ENCODE measurements at regions not wholly inside any gene's neighbourhood (a gene's known extent, or its start where the extent isn't known, plus 50 kb on each side); places are given as distances from the start of the nearest gene placed in this dataset.

DNA sequence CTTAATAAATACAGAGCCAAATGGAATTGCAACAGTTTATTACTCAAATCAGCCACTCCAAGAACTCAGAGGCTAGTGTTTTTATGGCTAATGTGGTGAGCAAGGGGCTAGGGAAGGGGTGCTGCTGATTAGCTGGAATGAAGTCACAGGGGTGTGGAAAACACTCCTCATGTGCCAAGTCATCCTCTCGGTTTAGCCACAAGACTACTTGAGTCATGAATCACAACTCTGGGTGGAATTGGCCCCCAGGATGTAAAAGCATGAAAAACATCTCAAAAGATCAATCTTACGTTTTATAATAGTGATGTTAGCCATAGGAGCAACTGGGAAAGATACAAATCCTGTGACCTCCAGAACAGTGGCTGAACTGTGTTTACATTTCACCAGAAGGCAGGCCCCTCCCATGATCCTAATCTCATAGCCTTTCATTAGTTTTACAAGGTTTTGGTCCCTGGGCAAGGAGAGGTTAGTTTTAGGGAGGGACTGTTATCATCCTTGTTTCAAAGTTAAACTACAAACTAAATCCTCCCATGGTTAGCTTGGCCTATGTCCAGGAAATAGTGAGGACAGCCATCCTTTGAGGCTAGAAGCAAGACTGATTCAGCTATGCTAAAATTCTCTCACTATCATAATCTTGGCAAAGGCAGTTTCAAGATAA, 2020.1 kb upstream of the PCDH20 start:
- no peaks in the 10 kb centered on the region for H3K36me3 ChIP-seq
- no peak for DNase-seq
- intact Hi-C loops (cut with DNase I): no loop called here
- H3K27ac ChIP-seq: no peak overlapping the region
- 9 to 18% (median 11%) methylated on average over 2 of the region's 2 CpGs for WGBS, 3 donors
- H3K4me1 ChIP-seq (ENCODE audit: insufficient read depth): no peaks in the 10 kb centered on the region
- TF ChIP-seq POLR2A (IDR thresholded peaks at IDR 0.05) (no peak), EP300 (IDR thresholded peaks at IDR 0.05) (no peak)
- TF ChIP-seq, protein P1, sequence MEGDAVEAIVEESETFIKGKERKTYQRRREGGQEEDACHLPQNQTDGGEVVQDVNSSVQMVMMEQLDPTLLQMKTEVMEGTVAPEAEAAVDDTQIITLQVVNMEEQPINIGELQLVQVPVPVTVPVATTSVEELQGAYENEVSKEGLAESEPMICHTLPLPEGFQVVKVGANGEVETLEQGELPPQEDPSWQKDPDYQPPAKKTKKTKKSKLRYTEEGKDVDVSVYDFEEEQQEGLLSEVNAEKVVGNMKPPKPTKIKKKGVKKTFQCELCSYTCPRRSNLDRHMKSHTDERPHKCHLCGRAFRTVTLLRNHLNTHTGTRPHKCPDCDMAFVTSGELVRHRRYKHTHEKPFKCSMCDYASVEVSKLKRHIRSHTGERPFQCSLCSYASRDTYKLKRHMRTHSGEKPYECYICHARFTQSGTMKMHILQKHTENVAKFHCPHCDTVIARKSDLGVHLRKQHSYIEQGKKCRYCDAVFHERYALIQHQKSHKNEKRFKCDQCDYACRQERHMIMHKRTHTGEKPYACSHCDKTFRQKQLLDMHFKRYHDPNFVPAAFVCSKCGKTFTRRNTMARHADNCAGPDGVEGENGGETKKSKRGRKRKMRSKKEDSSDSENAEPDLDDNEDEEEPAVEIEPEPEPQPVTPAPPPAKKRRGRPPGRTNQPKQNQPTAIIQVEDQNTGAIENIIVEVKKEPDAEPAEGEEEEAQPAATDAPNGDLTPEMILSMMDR (IDR thresholded peaks at IDR 0.05): no peak
- H3K4me3 ChIP-seq: no peak overlapping the region
- no peaks in the 10 kb centered on the region for H3K9me3 ChIP-seq
- no peaks in the 10 kb centered on the region for H3K27me3 ChIP-seq

DNA sequence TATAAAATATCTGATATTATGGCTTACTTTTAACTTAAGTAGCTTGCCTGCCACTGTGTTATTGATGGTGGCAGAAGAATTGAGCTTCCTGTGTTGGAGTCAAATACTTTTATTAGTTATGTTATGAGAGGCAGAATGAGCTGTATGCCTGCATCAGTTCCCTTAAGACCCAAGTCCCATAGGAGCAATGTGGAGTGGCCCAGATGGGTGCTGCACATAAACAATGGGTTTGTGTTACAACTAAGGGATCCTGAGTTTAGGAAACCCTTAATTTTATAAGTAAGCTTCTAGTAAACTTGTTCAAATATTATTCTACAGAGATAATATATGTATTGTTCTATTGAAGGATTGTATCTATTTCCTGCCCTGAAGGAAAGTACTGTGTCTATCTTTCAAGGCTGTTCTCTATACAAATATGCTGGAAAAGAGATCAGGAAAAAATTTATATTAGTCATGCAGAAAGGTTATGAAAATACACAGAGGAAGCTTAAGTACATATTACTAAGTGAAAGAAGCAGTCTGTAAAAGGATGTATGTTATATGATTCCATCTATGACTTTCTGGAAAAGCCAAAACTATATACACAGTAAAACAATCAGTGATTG, 2018.0 kb upstream of the PCDH20 start:
- Histone ChIP-seq H3K9me3 (no peaks in the 10 kb centered on the region), H3K36me3 (no peaks in the 10 kb centered on the region), H3K4me3 (no peak overlapping the region), H3K27me3 (no peaks in the 10 kb centered on the region), H3K4me1 (ENCODE audit: insufficient read depth) (no peaks in the 10 kb centered on the region), H3K27ac (no peak overlapping the region)
- TF ChIP-seq, protein P1 (IDR thresholded peaks at IDR 0.05): no peak
- no peak for TF ChIP-seq POLR2A (IDR thresholded peaks at IDR 0.05)
- TF ChIP-seq EP300 (IDR thresholded peaks at IDR 0.05): no peak
- intact Hi-C loops (cut with DNase I): no loop called here
- no peak for DNase-seq

DNA sequence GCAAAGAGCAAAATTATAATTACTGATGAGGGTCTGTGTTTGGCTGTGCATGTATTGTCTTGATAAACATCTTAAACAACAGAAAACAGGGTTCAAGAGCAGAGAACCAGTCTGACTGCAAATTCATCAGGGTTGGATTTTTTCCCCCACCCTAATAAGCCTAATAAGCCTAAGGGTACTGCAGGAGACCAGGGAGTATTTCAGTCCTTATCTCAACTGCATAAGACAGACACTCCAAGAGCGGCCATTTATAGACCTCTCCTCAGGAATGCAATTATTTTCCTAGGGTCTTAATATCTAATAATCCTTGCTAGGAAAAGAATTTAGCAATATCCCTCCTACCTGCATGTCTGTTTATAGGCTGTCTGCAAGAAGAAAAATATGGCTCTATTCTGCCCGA, 2011.5 kb upstream of the PCDH20 start:
- H3K36me3 ChIP-seq: no peaks in the 10 kb centered on the region
- no peaks in the 10 kb centered on the region for H3K9me3 ChIP-seq
- H3K27ac ChIP-seq: no peak overlapping the region
- H3K4me1 ChIP-seq (ENCODE audit: insufficient read depth): no peaks in the 10 kb centered on the region
- 70 to 78% (median 77%) methylated on average over 2 of the region's 2 CpGs for WGBS, 3 donors
- no peak overlapping the region for H3K4me3 ChIP-seq
- TF ChIP-seq, protein P1 (IDR thresholded peaks at IDR 0.05): no peak
- TF ChIP-seq POLR2A (IDR thresholded peaks at IDR 0.05) (no peak), EP300 (IDR thresholded peaks at IDR 0.05) (no peak)
- H3K27me3 ChIP-seq: no peaks in the 10 kb centered on the region
- no peak for DNase-seq
- intact Hi-C loops (cut with DNase I): no loop called here

DNA sequence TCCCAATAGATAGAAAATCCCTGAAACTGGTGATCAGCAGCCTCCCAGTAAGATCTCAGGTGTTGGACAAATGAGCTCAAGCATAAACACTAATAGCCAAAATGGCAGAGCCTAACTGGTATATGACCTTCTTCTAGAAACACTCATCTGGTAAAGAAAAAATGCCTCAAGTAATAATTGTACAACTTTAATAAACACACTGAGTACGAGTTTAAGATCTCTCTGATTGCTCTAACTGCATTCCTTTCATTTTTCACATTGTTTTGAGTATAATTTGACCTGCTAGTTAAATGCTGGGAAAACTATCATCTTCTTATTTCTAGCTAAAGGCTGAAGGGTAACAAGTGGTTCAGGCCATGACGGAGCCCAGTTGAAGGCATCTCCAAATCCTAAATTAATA, 2009.5 kb upstream of the PCDH20 start:
- H3K9me3 ChIP-seq: no peaks in the 10 kb centered on the region
- no peak overlapping the region for H3K4me3 ChIP-seq
- H3K36me3 ChIP-seq: no peaks in the 10 kb centered on the region
- 43 to 54% (median 48%) methylated on average over 2 of the region's 2 CpGs for WGBS, 3 donors
- DNase-seq: no peak
- H3K4me1 ChIP-seq (ENCODE audit: insufficient read depth): no peaks in the 10 kb centered on the region
- H3K27ac ChIP-seq: no peak overlapping the region
- H3K27me3 ChIP-seq: no peaks in the 10 kb centered on the region
- TF ChIP-seq, protein P1 (IDR thresholded peaks at IDR 0.05): no peak
- TF ChIP-seq POLR2A (IDR thresholded peaks at IDR 0.05): no peak
- no peak for TF ChIP-seq EP300 (IDR thresholded peaks at IDR 0.05)
- intact Hi-C loops (cut with DNase I): no loop called here

All from ovary (tissue), 7 donors.